Caco-2 (cell line): ENCODE measurements at regions not wholly inside any gene's neighbourhood (a gene's known extent, or its start where the extent isn't known, plus 50 kb on each side); places are given as distances from the start of the nearest gene placed in this dataset.

Source experiments
- BruUV-seq: library from RNA; stranded (reverse); fragments of 400-500 nt; replicated peaks from 2 replicates; lab custom pipeline; 2021; lab: Mats Ljungman, UMichigan
- CTCF ChIA-PET: fragments of 300-600 bp; sonication (Branson Sonifier 250); formaldehyde crosslinking; loops from one replicate; lab custom pipeline; 2022; ENCODE audit warnings: antibody characterized with exemption; lab: Charles Lee
- POLR2A ChIA-PET: fragments of 300-600 bp; sonication (Branson Sonifier 250); formaldehyde crosslinking; loops from one replicate; lab custom pipeline; 2022; ENCODE audit warnings: antibody characterized with exemption; lab: Charles Lee
- DNase-seq, 2 experiments: peaks; one replicate each; pipeline versions ENCODE4 v3.0.0 to v3.0.0-alpha.2; 2020 to 2022
- H3K27me3 ChIP-seq: replicated peaks from 2 replicates; pipeline ENCODE4 v1.6.0; 2011; ENCODE audit warnings: low read length; ENCODE audit not compliant: control insufficient read depth, insufficient read depth
- H3K36me3 ChIP-seq: 2 replicates; pipeline ENCODE4 v1.5.1; 2011; ENCODE audit warnings: low read length; ENCODE audit not compliant: control insufficient read depth, insufficient read depth
- H3K4me1 ChIP-seq: fragments of 250-450 bp; sonication (Bioruptor Pico); 2 replicates; pipeline ENCODE4 v1.5.1; 2020; ENCODE audit warnings: mild to moderate bottlenecking
- H3K4me3 ChIP-seq: 2 replicates; pipeline ENCODE4 v1.5.1; 2011; ENCODE audit warnings: low read depth, mild to moderate bottlenecking, control low read depth, low read length
- H3K9me3 ChIP-seq: fragments of 250-450 bp; sonication (Bioruptor Pico); 2 replicates; pipeline ENCODE4 v1.5.1; 2020; ENCODE audit warnings: mild to moderate bottlenecking, moderate library complexity
- H3K27ac Mint-ChIP-seq: one replicate; pipeline ENCODE4 v1.8.0; 2022; ENCODE audit warnings: mixed read lengths; ENCODE audit not compliant: unreplicated experiment
- H3K27me3 Mint-ChIP-seq: one replicate; pipeline ENCODE4 v1.8.0; 2022; ENCODE audit warnings: mixed read lengths; ENCODE audit not compliant: insufficient read depth, unreplicated experiment
- H3K36me3 Mint-ChIP-seq: one replicate; pipeline ENCODE4 v1.8.0; 2022; ENCODE audit warnings: mild to moderate bottlenecking, mixed read lengths; ENCODE audit not compliant: insufficient read depth, unreplicated experiment
- H3K4me1 Mint-ChIP-seq: one replicate; pipeline ENCODE4 v1.8.0; 2022; ENCODE audit warnings: low read depth, mixed read lengths; ENCODE audit not compliant: unreplicated experiment
- H3K4me3 Mint-ChIP-seq: one replicate; pipeline ENCODE4 v1.8.0; 2022; ENCODE audit warnings: mild to moderate bottlenecking, moderate library complexity, mixed read lengths; ENCODE audit not compliant: unreplicated experiment
- H3K9me3 Mint-ChIP-seq: one replicate; pipeline ENCODE4 v1.8.0; 2022; ENCODE audit warnings: mixed read lengths; ENCODE audit not compliant: unreplicated experiment
- intact Hi-C: fragments of 100-400 bp; cut with micrococcal nuclease; formaldehyde crosslinking; loops from one replicate; pipeline ENCODE4 v1.10.0; 2022; ENCODE audit not compliant: unreplicated experiment
- TF ChIP-seq, protein P1 (sequence below), 2 experiments: fragments of 200-600 bp in 1 of 2; IDR thresholded peaks; 1 replicate in 1 of 2; 2 replicates in 1 of 2; pipeline versions ENCODE4 v1.5.1 to v1.8.0; 2011 to 2022; ENCODE audit warnings: antibody characterized with exemption in 1 of 2, control low read depth in 1 of 2, inconsistent platforms in 1 of 2, low read depth in 1 of 2, low read length in 1 of 2, mild to moderate bottlenecking in 1 of 2, moderate library complexity in 1 of 2; ENCODE audit not compliant: insufficient read depth in 1 of 2, severe bottlenecking in 1 of 2, unreplicated experiment in 1 of 2

DNA sequence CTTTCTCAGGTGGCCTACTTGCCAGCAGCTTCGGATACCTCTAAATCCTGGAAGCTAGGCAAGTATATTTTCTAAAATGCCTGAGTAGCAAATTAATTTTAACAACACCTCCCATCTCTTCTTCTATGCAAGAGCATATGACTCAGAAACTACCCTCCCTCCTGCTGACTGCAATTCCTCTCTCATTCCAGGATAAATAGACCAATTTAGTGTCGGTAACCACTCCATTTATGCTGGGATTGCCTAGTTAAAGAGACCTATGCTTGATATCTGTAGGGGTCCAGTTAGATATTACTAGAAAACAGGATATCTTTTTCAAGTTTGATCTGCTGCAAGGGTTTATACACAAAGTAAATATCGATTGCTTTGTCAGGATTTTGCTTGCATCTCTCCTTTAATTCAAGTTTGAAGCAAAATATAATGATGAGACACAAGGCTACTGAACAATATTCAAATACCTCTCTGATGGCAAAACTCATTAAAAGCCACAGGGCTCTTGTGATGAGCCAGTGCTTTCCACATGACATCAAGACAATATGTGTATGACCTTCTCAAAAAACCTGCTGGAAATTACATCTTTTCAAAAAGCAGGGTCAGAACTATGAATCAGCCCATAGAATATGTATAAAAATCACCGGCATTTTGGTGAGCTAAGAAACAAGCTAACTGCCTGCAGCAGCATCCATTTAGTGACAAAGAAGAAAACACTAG, 491.6 kb upstream of the NECTIN3 start:
- Mint-ChIP-seq H3K36me3 (peaks cover 9% of the 10 kb centered on the region), H3K4me3 (no peak overlapping the region), H3K27me3 (no peaks in the 10 kb centered on the region), H3K4me1 (peaks cover 22% of the 10 kb centered on the region), H3K9me3 (peaks cover 11% of the 10 kb centered on the region), H3K27ac (no peak overlapping the region)
- peaks cover 5% of the 10 kb centered on the region for H3K9me3 ChIP-seq
- intact Hi-C loops, result no loop called here
- DNase-seq, result no peak
- no peaks in the 10 kb centered on the region for H3K27me3 ChIP-seq
- CTCF ChIA-PET, result no interaction called here
- no peak overlapping the region for H3K4me3 ChIP-seq
- BruUV-seq, result no TSS peak
- no peaks in the 10 kb centered on the region; the same call in 1 of the 2 replicates for H3K36me3 ChIP-seq
- POLR2A ChIA-PET, result no interaction called here
- H3K4me1 ChIP-seq, result peaks cover 28% of the 10 kb centered on the region
- TF ChIP-seq, protein P1, sequence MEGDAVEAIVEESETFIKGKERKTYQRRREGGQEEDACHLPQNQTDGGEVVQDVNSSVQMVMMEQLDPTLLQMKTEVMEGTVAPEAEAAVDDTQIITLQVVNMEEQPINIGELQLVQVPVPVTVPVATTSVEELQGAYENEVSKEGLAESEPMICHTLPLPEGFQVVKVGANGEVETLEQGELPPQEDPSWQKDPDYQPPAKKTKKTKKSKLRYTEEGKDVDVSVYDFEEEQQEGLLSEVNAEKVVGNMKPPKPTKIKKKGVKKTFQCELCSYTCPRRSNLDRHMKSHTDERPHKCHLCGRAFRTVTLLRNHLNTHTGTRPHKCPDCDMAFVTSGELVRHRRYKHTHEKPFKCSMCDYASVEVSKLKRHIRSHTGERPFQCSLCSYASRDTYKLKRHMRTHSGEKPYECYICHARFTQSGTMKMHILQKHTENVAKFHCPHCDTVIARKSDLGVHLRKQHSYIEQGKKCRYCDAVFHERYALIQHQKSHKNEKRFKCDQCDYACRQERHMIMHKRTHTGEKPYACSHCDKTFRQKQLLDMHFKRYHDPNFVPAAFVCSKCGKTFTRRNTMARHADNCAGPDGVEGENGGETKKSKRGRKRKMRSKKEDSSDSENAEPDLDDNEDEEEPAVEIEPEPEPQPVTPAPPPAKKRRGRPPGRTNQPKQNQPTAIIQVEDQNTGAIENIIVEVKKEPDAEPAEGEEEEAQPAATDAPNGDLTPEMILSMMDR (IDR thresholded peaks at IDR 0.05; ENCODE audit: insufficient read depth in 1 of 2, low read depth in 1 of 2, low read length in 1 of 2, severe bottlenecking in 1 of 2, unreplicated experiment in 1 of 2), result no peak

DNA sequence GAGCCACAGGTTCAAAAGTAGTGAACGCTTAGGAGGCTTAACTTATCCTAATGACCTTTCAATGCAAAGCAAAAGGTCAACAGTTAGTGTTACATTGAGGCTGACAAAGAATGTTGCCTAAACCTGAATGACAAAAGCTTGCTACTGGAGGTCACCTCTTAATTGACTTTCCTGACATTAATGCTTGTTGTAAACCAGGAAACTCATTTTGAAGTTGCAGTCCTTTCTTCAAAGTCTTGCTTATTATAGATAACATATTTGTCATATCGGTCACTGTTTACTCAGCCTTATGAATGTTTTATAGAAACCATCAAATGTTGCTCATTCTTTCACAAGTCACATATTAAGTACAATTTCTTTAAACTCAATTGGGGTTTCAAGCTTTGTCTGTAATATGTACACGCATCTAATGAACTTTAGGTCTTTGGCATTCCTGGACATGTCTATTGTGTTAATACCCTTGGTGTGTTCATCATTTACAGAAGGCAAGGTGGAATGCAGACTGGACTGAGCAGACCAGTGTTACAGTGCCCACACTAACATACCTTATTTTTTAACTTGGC, 488.2 kb upstream of the NECTIN3 start:
- ChIA-PET POLR2A (no interaction called here), CTCF (no interaction called here)
- H3K27ac Mint-ChIP-seq, result peak overlapping the region; percentile 56
- no peak overlapping the region for H3K4me3 ChIP-seq
- H3K27me3 Mint-ChIP-seq, result no peaks in the 10 kb centered on the region
- H3K9me3 ChIP-seq, result peaks cover 5% of the 10 kb centered on the region
- intact Hi-C loops, result loop anchor here (1.0 to 2.0 kb wide), 7 partner anchors 42 to 488 kb away; partner anchors contain the start of gene NECTIN3
- peaks cover 22% of the 10 kb centered on the region for H3K4me1 Mint-ChIP-seq
- TF ChIP-seq, protein P1 (IDR thresholded peaks at IDR 0.05; ENCODE audit: insufficient read depth in 1 of 2, low read depth in 1 of 2, low read length in 1 of 2, severe bottlenecking in 1 of 2, unreplicated experiment in 1 of 2), result no peak
- no peaks in the 10 kb centered on the region for H3K27me3 ChIP-seq
- peaks cover 29% of the 10 kb centered on the region for H3K4me1 ChIP-seq
- H3K36me3 ChIP-seq, result no peaks in the 10 kb centered on the region; the same call in 1 of the 2 replicates
- H3K9me3 Mint-ChIP-seq, result peaks cover 8% of the 10 kb centered on the region
- peaks cover 9% of the 10 kb centered on the region for H3K36me3 Mint-ChIP-seq
- peak overlapping the region; percentile 29 for H3K4me3 Mint-ChIP-seq
- peak; percentile 49 to 68 for DNase-seq
- BruUV-seq, result no TSS peak

DNA sequence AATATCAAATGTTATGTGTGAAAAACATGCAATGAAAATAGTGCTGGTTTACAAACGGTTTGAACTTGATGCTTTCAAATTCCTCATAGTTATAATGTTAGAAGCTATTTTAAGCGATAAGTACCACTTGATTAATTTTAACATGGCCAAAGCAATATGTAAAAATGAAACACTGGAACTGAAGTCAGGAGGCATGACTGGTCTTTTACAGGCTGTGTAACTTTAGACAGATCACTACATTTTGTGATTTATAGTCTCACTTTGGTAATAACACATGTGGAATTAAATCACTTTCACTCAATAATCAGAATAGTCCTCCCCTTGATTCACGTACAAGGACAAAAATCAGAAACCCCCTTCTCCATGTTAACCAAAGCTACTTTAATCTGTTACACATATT, 482.7 kb upstream of the NECTIN3 start:
- H3K4me3 ChIP-seq, result no peak overlapping the region
- peaks cover 6% of the 10 kb centered on the region for H3K36me3 Mint-ChIP-seq
- DNase-seq, result no peak
- peaks cover 11% of the 10 kb centered on the region for H3K4me1 Mint-ChIP-seq
- TF ChIP-seq, protein P1 (IDR thresholded peaks at IDR 0.05; ENCODE audit: insufficient read depth in 1 of 2, low read depth in 1 of 2, low read length in 1 of 2, severe bottlenecking in 1 of 2, unreplicated experiment in 1 of 2), result no peak
- intact Hi-C loops, result no loop called here
- no peak overlapping the region for H3K27ac Mint-ChIP-seq
- ChIA-PET CTCF (no interaction called here), POLR2A (no interaction called here)
- H3K27me3 Mint-ChIP-seq, result no peaks in the 10 kb centered on the region
- no peaks in the 10 kb centered on the region for H3K27me3 ChIP-seq
- H3K9me3 Mint-ChIP-seq, result peaks cover 20% of the 10 kb centered on the region
- H3K36me3 ChIP-seq, result no peaks in the 10 kb centered on the region
- no peaks in the 10 kb centered on the region for H3K9me3 ChIP-seq
- peaks cover 19% of the 10 kb centered on the region for H3K4me1 ChIP-seq
- no TSS peak for BruUV-seq
- H3K4me3 Mint-ChIP-seq, result no peak overlapping the region
